ENCODE measurements at regions not wholly inside any gene's neighbourhood (a gene's known extent, or its start where the extent isn't known, plus 50 kb on each side); places are given as distances from the start of the nearest gene placed in this dataset.
"Not testable (repeated sequence)": the region's sequence is repeated elsewhere in the genome, so short reads cannot be mapped to it uniquely, and the experiment has no call there.

GRCh38 chr3:144859161-144859560 is 887.5 kb downstream of the DIPK2A start:
- DNase-seq (ENCODE audit: low spot score) (no peak), ATAC-seq (no peak)

- DNase-seq (ENCODE audit: low spot score): no peak
- no peak for ATAC-seq
Measured at GRCh38 chr3:144864646-144865045, 893.0 kb downstream of the DIPK2A start.

DNA sequence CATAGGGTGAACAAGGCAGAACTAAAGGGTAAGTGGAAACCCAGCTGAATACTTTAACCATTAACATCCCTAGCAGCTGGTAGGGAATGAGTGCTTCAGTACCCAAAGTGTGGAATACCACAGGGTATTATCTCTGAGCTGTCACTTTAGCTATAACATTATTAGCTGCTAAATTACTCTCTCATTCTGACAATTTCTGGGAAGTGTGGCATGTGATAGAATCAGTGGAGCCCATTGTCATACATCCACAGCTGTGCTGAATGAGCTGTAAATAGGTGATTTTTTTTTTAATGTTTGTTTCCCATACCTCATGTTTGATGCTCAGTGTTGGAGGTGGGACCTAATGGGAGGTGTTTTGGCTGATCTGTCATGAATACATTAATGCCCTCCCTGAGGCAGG is 894.3 kb downstream of the DIPK2A start:
- no peak for ATAC-seq
- DNase-seq (ENCODE audit: low spot score): no peak

DNA sequence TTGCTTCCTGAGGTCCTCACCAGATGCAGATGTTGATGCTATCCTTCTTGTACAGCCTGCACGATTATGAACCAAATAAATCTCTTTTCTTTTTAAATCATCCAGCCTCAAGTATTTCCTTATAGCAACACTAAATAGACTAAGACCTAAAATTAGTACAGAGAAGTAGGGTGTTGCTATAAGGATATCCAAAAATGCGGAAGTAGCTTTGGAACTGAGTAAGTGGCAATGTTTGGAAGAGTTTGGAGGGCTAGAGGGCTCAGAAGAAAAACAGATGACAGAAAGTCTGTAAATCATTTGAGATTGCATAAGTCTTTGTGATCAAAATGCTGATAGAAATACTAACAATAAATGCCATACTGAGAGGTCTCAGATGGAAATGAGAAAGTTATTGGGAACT is 894.9 kb downstream of the DIPK2A start:
- no peak for DNase-seq (ENCODE audit: low spot score)
- ATAC-seq: no peak

DNA sequence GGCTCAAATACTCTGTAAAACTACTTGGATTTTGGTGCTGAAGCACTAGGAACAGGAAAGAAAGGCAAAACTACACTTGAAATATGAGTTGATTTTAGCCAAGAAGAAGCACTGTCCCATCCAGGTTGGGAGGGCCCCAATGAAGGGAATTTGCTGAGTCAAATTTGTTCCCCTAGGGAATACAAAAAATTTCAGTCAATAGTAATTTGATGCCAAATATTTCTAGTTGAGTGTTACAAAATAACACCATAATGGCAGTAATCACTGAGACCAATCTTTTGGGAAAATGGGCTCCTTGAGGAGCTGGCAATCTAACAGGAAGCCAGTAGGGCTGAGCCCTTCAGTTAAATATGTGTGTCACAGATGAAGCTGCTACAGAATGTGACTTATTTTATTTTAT is 896.9 kb downstream of the DIPK2A start:
- no peak for DNase-seq (ENCODE audit: low spot score)
- no peak for ATAC-seq

DNA sequence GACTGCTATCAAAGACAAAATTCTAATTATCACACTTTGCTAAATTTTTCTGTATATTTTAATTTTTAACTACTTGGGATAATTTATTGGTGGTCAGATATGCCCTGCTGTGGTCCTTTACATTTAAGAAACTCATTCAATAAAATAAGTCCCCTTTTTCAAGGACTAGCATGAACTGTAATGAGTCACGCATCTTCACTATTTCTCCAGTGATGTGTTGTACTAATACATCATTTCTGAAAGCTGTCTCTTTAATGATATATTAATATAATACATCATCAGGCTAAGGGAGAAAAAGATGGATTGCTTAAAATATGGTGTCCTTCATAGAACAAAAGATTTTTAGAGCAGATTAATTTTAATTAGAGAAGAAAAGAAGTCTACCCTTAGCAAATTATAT is 901.4 kb downstream of the DIPK2A start:
- DNase-seq (ENCODE audit: low spot score): no peak
- no peak for ATAC-seq

GRCh38 chr3:144875211-144875610 is 903.6 kb downstream of the DIPK2A start:
- DNase-seq (ENCODE audit: low spot score) (no peak), ATAC-seq (no peak)

- DNase-seq (ENCODE audit: low spot score) (no peak), ATAC-seq (no peak)
Measured at GRCh38 chr3:144877356-144877755, 905.7 kb downstream of the DIPK2A start.

DNA sequence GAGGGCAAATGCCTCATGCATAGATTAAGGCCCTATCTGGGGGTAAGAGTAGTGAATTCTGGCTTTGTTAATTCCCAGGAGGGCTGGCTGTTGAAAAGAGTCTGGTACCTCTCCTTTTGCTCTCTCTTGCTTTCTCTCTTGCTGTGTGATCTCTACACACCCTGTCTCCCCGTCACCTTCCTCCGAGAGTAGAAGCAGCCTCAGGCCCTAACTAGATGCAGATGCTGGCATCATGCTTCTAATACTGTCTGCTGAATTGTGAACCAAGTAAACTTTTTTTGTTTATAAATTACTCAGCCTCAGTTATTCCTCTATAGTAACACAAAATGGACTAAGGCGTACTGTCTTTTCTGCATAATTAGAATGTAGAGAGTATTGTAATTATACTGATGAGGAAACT is 908.1 kb downstream of the DIPK2A start:
- ATAC-seq (no peak), DNase-seq (ENCODE audit: low spot score) (no peak)

DNA sequence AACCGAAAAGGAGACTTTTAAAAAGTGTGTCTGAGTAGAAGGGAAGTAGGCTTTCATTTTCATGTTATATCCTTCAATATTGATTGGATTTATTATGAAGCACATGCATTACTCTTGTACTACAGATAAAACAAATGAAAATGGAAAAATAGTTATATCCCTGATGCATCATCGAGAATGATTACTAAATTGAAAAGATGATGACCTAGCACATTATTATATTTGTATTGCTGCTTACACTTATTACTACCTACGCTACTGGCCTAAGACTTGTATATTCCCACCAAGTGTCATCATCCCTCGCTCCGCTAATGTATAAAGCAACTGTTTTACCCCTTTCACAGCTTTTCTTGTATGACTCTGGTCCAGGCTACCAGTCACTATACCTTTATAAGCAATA is 922.4 kb downstream of the DIPK2A start:
- DNase-seq (ENCODE audit: low spot score) (no peak), ATAC-seq (no peak)

DNA sequence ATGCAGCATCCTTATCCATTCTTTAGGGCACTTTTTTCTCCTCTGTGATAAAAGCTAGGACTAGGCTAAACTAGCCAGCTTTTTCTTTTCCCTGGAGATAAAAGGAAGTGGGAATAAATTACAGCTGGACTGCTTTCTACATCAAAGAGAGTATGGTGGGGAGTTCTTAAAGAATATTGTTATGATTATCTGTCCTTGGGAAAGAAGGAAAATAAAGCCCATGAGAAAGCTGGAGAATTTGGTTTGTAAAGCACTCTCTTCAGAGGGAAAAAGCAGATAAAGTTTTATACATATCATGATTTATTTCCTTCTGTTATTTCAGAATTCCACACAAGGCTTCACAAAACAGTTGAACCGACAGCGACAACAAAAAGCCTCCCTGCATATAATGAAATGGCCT is 923.0 kb downstream of the DIPK2A start:
- ATAC-seq: no peak

GRCh38 chr3:144900366-144900765 is 928.7 kb downstream of the DIPK2A start:
- ATAC-seq (no peak), DNase-seq (ENCODE audit: low spot score) (no peak)

More for the DNA sequence above, 923.0 kb downstream of the DIPK2A start:
- DNase-seq (ENCODE audit: low spot score): no peak

DNA sequence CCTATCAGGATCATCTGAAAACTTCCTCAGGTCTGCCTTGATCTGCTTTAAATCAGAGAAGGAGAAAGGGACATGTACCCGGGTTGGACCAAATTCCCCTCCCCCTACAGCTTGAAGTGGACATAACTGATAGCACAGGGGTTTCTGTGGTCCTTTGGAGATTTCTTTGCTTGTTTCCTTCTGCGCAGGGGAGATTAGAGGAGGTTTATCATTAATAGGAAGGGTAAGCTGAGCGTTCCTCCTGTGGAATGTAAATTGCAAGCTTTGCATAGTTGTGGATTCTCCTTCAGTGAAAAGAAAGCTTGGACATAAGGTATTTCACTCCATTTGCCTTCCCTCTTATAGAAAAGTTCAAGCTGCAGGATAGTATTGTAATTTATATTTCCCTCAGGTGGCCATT is 936.0 kb downstream of the DIPK2A start:
- not testable (repeated sequence) for ATAC-seq

GRCh38 chr3:144912968-144913367 is 941.3 kb downstream of the DIPK2A start:
- ATAC-seq (no peak), DNase-seq (ENCODE audit: low spot score) (no peak)

More for the DNA sequence above, 936.0 kb downstream of the DIPK2A start:
- not testable (repeated sequence) for DNase-seq (ENCODE audit: low spot score)

- DNase-seq (ENCODE audit: low spot score) (no peak), ATAC-seq (no peak)
Measured at GRCh38 chr3:144915202-144915601, 943.6 kb downstream of the DIPK2A start.

- no peak for ATAC-seq
- no peak for DNase-seq (ENCODE audit: low spot score)
Measured at GRCh38 chr3:144921710-144922109, 950.1 kb downstream of the DIPK2A start.

GRCh38 chr3:144923046-144923775 is 951.6 kb downstream of the DIPK2A start:
- ATAC-seq (no peak), DNase-seq (ENCODE audit: low spot score) (no peak)

GRCh38 chr3:144930431-144930830 is 958.8 kb downstream of the DIPK2A start:
- ATAC-seq: no peak
- DNase-seq (ENCODE audit: low spot score): no peak

DNA sequence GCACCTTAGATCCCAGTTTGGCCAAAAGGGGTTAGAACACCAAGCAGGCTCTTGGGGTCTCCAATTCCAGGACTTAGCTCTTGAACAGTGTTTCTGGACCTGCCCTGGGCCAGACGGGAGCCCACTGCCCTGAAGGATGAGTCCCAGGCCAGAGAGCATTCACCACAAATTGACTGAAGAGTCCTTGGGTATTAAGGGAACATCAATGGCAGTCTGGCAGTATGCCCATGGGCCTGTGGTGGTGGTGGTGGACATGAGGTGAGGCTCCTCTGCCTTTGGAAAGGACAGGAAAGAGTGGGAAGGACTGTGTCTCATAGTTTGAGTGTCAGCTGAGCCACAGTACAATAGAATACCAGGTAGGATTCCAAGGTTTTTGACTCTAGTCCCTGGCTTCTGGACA is 960.0 kb downstream of the DIPK2A start:
- no peak for ATAC-seq
- no peak for DNase-seq (ENCODE audit: low spot score)

- DNase-seq (ENCODE audit: low spot score): no peak
- no peak for ATAC-seq
Measured at GRCh38 chr3:144942093-144942837, 970.6 kb downstream of the DIPK2A start.

- no peak for DNase-seq (ENCODE audit: low spot score)
- no peak for ATAC-seq
Measured at GRCh38 chr3:144942838-144943197, 971.2 kb downstream of the DIPK2A start.

DNA sequence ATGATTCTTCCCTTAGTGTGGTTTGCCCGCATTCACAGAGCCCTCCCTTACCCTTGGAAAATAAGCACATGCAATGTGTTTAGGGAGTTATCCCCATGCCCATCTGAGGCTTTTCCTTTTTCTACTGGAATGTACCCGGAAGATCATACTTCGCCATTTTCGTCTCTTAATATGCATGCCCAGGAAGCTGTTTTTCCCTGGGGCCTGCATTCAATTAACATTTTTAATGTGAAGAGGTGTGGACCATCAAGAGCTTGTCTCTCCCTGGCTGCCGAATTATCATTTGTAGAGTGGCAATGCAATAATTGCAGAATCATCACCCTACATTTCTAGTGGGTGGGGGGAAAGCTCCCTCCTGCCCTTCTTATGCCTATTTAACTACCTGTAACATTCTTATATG is 976.3 kb downstream of the DIPK2A start:
- DNase-seq (ENCODE audit: low spot score) (no peak), ATAC-seq (no peak)

- no peak for DNase-seq (ENCODE audit: low spot score)
Measured at GRCh38 chr3:144948711-144949110, 977.1 kb downstream of the DIPK2A start.

More at GRCh38 chr3:144948711-144949110, 977.1 kb downstream of the DIPK2A start:
- no peak for ATAC-seq
